Kidney (tissue), 13 donors: ENCODE measurements at regions not wholly inside any gene's neighbourhood (a gene's known extent, or its start where the extent isn't known, plus 50 kb on each side); places are given as distances from the start of the nearest gene placed in this dataset.

Source experiments
- DNase-seq, 5 donors: peaks; one replicate each; pipeline ENCODE4 v3.0.0-alpha.2; 2013 to 2020
- FAIRE-seq: peaks from 2 replicates; lab custom pipeline; 2012; peaks lifted over from hg19 to GRCh38; lab: Jason Lieb, UNC
- H3K27ac ChIP-seq, 2 donors: one replicate each; pipeline ENCODE4 v1.7.0; 2013; ENCODE audit warnings: low read depth in 2 of 2, low read length in 2 of 2, inconsistent platforms in 1 of 2
- H3K27me3 ChIP-seq: one replicate; pipeline ENCODE4 v1.7.1; 2013; ENCODE audit warnings: low read length, inconsistent platforms; ENCODE audit not compliant: control insufficient read depth, insufficient read depth
- H3K36me3 ChIP-seq, 3 donors: one replicate each; pipeline versions ENCODE4 v1.7.0 to v1.7.1; 2013; ENCODE audit warnings: low read length in 3 of 3, control low read depth in 1 of 3, inconsistent platforms in 1 of 3; ENCODE audit not compliant: insufficient read depth in 3 of 3, control insufficient read depth in 2 of 3
- H3K4me1 ChIP-seq, 3 donors: one replicate each; pipeline versions ENCODE4 v1.7.0 to v1.7.1; 2013; ENCODE audit warnings: low read length in 3 of 3, inconsistent platforms in 1 of 3, low read depth in 1 of 3; ENCODE audit not compliant: control insufficient read depth in 2 of 3, insufficient read depth in 2 of 3
- H3K4me3 ChIP-seq, 3 donors: one replicate each; pipeline versions ENCODE4 v1.7.0 to v1.8.1; 2013; ENCODE audit warnings: low read length in 3 of 3, control low read depth in 1 of 3, inconsistent platforms in 1 of 3
- H3K9ac ChIP-seq, 3 donors: one replicate each; pipeline versions ENCODE4 v1.7.0 to v1.7.1; 2013; ENCODE audit warnings: low read length in 3 of 3, control low read depth in 1 of 3, inconsistent platforms in 1 of 3
- H3K9me3 ChIP-seq, 3 donors: one replicate each; pipeline versions ENCODE4 v1.7.0 to v1.7.1; 2013; ENCODE audit warnings: low read length in 3 of 3, control low read depth in 1 of 3, inconsistent platforms in 1 of 3; ENCODE audit not compliant: control insufficient read depth in 2 of 3, insufficient read depth in 1 of 3
- intact Hi-C: fragments of 100-400 bp; cut with DNase I; formaldehyde crosslinking; loops from one replicate; pipeline ENCODE4 v1.11.1; 2022
- TF ChIP-seq, protein P1 (sequence below): IDR thresholded peaks from 3 replicates; pipeline ENCODE4 v1.5.1; 2012; ENCODE audit warnings: mild to moderate bottlenecking, moderate library complexity, borderline replicate concordance; ENCODE audit not compliant: insufficient read depth; ENCODE audit errors: extremely low read depth
- donor health status: control.
- donor health status: control.
- donor health status: control.
- donor health status: control.
- donor health status: control.
- donor health status: DM: yes; HTN: yes; CAD: no.
- donor health status: Normal renal cell carcinoma (clear cell type).

DNA sequence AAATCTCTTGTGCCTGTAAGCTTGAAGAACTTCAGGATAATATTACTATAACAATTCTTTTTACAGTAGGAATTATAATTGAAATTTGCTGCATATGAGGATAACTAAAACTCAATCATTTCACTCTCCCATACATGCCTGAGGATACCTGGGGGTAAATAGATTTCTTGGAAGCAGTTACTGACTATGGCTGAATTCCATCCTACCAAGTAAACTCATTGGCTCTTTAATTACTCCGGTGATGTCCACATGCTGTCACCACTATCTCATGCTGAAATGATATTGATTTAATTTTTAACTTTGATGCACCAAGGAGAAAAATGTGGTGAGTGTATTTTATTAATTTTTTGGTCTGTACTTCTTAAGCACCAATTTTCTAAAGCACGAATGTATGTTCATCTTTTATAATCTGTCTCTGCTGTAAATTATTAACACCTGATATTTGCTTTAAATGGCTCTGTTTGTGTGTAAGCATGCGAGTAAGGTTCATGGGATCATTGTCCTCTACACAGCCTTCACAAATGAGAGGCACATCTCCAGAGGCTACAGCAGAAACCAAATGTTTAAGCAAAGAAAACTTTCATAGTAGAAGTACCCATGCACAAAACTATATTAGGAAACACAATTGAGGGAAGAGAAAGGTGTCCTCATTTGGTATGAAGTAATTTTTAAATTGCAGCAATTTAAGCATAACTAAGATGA is 164.2 kb upstream of the POU3F2 start:
- no peak overlapping the region for H3K9ac ChIP-seq
- H3K36me3 ChIP-seq, result no peaks in the 10 kb centered on the region
- no peak for FAIRE-seq
- H3K9me3 ChIP-seq, result no peaks in the 10 kb centered on the region
- H3K27me3 ChIP-seq, result no peaks in the 10 kb centered on the region
- TF ChIP-seq, protein P1, sequence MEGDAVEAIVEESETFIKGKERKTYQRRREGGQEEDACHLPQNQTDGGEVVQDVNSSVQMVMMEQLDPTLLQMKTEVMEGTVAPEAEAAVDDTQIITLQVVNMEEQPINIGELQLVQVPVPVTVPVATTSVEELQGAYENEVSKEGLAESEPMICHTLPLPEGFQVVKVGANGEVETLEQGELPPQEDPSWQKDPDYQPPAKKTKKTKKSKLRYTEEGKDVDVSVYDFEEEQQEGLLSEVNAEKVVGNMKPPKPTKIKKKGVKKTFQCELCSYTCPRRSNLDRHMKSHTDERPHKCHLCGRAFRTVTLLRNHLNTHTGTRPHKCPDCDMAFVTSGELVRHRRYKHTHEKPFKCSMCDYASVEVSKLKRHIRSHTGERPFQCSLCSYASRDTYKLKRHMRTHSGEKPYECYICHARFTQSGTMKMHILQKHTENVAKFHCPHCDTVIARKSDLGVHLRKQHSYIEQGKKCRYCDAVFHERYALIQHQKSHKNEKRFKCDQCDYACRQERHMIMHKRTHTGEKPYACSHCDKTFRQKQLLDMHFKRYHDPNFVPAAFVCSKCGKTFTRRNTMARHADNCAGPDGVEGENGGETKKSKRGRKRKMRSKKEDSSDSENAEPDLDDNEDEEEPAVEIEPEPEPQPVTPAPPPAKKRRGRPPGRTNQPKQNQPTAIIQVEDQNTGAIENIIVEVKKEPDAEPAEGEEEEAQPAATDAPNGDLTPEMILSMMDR, result no peak
- no peak overlapping the region for H3K4me3 ChIP-seq
- H3K4me1 ChIP-seq, result no peaks in the 10 kb centered on the region
- no peak overlapping the region for H3K27ac ChIP-seq
- intact Hi-C loops, result no loop called here
- no peak for DNase-seq

DNA sequence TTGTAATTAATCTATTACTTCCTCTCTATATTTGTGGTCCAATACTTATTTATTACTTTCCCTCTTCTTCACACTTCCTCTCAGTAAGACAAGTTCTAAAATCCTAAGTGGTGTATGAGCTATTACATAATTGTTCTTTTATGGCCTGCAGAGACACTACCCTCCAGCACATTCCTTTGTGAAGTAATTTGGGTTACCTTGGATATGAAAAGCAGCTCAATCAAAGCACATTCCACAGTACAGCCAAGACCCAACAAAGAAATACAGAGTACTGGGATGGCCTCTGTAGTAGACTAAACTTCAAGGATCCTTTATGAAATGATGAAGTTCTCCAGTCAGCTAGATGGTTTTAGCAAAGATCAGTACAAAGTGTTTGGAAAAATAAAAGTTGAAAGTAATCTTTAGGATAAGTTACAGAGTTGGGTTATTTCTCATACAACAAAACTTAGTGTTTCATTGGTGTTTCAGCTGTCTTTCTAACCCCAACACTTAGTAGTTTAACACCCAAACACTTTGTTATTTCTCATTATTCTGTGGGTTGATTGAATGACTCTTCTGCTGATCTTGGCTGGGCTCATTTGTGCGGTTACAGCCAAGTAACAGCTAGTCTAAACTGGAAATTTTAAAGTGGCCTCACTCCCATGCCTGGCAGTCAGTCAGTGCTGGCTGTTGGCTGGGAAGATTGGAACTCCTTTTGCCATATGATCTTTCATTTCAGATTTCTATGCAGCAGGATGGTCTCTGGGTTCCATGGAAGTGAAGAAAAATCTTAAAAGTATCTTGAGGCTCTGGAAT is 161.5 kb upstream of the POU3F2 start:
- Histone ChIP-seq H3K27me3 (no peaks in the 10 kb centered on the region), H3K4me1 (no peaks in the 10 kb centered on the region), H3K9me3 (no peaks in the 10 kb centered on the region), H3K36me3 (no peaks in the 10 kb centered on the region), H3K27ac (no peak overlapping the region), H3K4me3 (no peak overlapping the region), H3K9ac (no peak overlapping the region)
- FAIRE-seq, result no peak
- intact Hi-C loops, result no loop called here
- TF ChIP-seq, protein P1, result no peak
- DNase-seq, result no peak

DNA sequence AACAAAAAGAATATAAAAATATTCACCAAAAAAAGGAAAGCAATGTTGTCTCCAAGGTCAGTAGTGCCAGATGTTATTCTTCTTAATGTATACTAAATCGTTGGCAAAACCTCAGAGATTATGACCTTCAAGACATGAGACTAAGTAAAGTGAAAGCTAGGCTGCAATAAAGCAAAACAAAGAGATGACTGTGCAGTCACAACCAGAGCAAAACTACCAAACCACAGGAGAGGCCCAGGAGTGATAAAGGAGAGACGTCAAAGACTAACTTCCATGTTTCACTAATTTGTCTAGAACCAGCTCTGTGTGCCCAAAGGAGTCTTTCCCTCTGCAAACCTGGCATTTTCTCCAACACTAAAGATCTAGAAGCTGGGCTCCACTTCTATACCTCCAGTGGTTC is 155.9 kb upstream of the POU3F2 start:
- H3K27ac ChIP-seq, result no peak overlapping the region
- intact Hi-C loops, result no loop called here

More for the DNA sequence above, 155.9 kb upstream of the POU3F2 start:
- FAIRE-seq (no peak), DNase-seq (no peak)
- Histone ChIP-seq H3K4me1 (no peaks in the 10 kb centered on the region), H3K36me3 (no peaks in the 10 kb centered on the region), H3K27me3 (no peaks in the 10 kb centered on the region), H3K4me3 (no peak overlapping the region), H3K9ac (no peak overlapping the region), H3K9me3 (no peaks in the 10 kb centered on the region)
- TF ChIP-seq, protein P1, result no peak
